ENCODE measurements at regions not wholly inside any gene's neighbourhood (a gene's known extent, or its start where the extent isn't known, plus 50 kb on each side); places are given as distances from the start of the nearest gene placed in this dataset.

DNA sequence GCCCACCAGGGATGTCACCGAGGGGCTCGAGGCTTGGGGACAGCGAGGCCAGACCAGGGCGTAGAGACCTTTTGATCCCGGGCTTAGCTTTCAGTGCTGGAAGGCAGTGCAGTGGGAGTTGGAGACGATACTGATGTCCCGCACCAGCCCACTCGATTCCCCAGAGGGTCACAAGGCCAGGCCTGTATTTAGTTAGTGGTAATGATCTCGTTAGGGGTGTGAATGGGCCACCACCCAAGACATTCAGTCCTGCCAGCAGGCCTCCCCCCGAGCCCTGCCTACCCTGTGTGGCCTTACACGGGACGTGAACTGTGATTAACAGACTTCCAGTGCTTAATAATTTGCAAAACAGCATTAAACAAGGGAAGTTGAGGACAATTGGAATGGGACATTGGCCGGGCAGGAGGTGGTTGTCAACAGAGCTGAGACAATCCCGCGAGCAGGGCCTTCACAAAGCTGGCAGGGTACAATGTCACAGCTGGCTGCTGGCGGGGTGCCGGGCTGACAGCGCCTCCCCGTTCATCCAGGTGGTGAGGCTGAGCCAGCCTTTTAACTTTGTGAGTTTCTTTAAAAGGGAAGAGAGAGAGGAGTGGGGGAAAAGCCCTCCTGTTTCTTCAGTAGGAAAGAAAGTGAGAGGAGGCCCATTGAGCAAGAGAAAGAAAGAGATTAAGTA is 175.3 kb upstream of the RALGAPA2 start:
- no peak for DNase-seq (ENCODE audit: low read depth)

DNA sequence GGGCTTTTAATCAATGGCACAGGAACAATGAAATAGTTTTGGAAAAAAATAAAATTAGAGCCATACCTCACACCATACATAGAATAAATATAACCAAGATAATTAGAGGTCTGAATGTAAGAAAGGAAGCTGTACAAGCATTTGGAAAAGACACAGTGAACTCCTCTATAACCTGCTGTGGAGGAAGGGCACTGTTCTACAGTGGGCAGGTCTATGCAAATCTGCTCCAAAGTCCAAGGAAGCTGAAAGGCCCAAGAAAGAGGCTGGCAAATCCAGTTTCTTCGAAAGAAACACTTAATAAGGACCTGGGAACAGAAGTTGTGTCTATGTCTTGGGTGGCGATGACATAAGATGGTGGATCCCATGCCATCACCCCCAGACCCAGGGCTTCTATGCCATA is 169.4 kb upstream of the RALGAPA2 start:
- no peak for DNase-seq (ENCODE audit: low read depth)

- DNase-seq (ENCODE audit: low read depth) = no peak
Measured at GRCh38 chr20:20877079-20877478, 164.6 kb upstream of the RALGAPA2 start.

- DNase-seq (ENCODE audit: low read depth) = no peak
Measured at GRCh38 chr20:20875716-20876115, 163.3 kb upstream of the RALGAPA2 start.

GRCh38 chr20:20872428-20872827 is 160.0 kb upstream of the RALGAPA2 start:
- DNase-seq (ENCODE audit: low read depth) = no peak

- no peak for DNase-seq (ENCODE audit: low read depth)
Measured at GRCh38 chr20:20869161-20869775, 156.8 kb upstream of the RALGAPA2 start.

DNA sequence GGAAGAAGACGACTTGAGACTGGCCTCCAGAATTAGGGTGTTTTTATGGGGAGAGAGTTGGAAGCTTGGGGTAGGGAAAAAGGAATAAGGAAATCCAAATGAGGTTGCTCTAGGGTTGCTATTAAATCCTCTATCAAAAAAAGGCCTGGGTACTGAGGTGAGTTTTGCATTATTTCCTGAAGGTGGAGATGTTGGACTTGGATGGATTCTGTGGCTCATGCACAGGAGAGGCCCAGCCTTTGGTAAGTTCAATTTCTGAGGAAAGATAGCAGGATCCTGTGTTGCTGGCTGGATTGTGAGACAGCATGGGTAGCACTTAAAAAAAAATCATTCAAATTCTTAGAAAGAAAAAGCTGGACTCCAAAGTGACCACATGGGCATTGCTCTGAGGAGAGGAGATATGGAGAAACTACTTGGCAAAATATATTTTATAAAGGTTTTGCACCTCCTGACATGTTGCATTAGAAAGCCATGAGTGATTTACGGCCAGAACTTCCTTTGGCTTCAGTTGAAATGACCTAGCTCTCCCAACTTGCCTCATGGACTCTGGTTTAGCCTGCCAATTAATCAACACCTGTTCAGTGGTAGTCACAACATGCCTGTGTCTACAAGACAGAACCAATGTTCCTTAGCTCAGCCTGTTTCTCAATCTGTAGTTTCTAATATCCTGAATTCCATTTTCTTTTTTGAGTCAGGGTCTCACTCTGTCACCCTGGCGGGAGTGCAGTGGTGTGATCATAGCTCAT is 152.1 kb upstream of the RALGAPA2 start:
- DNase-seq (ENCODE audit: low read depth) = no peak

- DNase-seq (ENCODE audit: low read depth) = peak; percentile 55
Measured at GRCh38 chr20:20860078-20860806, 147.8 kb upstream of the RALGAPA2 start.

GRCh38 chr20:20859510-20859909 is 147.1 kb upstream of the RALGAPA2 start:
- DNase-seq (ENCODE audit: low read depth) = no peak

DNA sequence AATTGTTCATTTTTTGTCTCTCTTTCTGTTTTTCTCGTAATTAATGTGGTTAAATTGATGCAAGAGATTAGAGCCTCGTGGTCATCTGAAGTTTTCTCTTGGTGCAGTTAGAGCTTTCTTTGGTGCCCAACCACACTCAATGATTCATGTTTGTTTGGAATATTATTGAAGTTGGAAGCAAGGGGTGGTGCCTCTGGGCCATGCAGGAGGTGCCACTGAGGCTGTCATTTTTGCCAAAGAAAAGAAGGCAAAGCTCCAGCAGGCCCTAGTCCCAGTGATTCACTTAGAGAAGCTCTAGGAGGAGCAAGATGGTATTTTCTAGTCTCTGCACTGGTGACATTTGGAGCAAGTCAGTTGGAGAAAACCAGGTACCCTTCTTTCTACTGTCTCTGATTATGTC is 144.5 kb upstream of the RALGAPA2 start:
- no peak for DNase-seq (ENCODE audit: low read depth)

DNA sequence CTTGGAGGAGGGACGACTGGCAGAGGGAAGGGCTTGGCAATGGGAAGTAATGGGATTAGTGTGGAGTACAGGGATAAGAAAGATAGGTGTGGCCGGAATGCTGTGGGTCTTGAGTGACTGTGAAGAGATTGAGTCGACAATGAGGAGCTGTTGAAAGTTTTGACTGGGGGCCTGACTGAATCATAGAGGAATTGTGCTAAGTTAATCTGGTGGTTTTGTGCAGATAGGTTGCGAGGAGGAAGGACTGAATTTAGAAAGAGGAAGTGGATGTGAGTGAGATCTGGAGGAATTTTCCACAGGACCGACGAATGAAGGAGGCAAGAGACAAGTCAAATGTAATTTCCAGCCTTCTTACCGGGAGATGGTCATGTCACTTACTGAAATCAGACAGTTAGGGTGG is 143.9 kb upstream of the RALGAPA2 start:
- DNase-seq (ENCODE audit: low read depth) = no peak

DNA sequence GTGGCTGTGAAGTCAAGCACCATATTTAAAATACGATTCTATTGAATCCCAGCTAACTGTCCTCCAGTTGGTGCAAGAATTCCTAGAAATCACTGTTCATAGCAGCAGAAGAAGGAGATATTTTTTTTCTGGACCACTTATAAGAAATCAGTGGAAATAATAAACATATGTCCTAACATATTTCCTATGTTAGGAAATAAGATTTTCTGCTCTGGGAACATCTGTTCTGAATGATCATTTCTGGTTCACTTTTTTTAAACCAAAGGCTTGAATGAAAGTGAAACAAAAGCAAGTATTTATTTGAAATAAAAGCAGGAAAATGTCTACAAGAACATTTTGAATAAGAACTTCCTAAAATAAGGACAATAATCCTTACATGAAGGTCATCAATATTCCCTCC is 138.9 kb upstream of the RALGAPA2 start:
- no peak for DNase-seq (ENCODE audit: low read depth)

- DNase-seq (ENCODE audit: low read depth) = no peak
Measured at GRCh38 chr20:20850407-20850806, 138.0 kb upstream of the RALGAPA2 start.

DNA sequence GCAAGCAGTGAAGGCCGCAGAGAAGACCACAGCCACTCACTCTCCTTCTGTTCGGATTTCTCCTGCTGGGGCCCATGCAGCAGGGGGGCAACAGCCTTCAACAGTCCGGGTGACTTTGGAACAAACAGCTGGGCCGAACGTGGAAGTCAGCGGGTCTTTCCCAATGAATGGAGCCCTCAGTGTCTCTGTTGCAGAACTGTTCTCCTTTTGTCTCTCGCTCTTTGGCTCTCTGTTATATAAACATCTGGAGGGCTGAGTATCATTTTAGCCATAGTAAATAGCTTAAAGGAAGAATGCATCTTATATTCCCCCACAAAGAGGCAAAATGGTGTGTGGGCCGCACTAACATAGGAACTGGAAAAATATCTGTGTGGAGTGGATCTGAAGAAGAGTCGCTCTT is 136.7 kb upstream of the RALGAPA2 start:
- DNase-seq (ENCODE audit: low read depth) = no peak

GRCh38 chr20:20847814-20848213 is 135.4 kb upstream of the RALGAPA2 start:
- no peak for DNase-seq (ENCODE audit: low read depth)

DNA sequence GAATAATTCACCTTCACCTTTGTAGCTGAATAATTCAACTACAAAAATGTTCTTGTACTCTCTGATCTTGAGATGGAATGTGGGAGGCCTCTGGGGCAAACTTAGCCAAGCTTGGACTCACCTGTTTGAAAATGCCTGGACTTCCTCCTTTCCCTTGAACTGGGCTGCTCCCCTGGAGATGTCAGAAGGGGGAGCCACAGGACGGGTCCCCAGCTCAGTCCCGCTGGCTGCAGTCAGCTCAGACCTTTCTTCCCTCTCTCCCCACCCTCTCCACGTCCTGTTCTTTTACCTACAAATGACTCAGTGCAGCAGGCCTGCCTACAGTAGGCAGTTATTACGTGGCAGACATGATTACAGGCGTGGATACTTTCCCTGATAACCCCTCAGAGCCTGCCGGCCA is 131.5 kb upstream of the RALGAPA2 start:
- DNase-seq (ENCODE audit: low read depth) = no peak

DNA sequence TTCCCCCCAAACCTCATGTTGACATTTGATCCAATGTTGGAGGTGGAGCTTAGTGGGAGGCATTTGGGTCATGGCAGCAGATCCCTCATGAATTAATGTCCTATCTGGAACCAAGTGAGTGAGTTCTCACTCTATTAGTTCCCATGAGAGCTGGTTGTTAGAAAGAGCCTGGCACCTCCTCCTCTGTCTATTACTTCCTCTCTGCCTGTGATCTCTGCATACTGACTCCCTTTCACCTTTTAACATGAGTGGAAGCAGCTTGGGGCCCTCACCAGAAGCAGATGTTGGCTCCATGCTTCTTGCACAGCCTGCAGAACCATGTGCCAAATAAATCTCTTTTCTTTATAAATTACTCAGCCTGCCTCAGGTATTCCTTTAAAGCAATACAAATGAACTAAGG is 127.3 kb upstream of the RALGAPA2 start:
- DNase-seq (ENCODE audit: low read depth) = no peak

DNA sequence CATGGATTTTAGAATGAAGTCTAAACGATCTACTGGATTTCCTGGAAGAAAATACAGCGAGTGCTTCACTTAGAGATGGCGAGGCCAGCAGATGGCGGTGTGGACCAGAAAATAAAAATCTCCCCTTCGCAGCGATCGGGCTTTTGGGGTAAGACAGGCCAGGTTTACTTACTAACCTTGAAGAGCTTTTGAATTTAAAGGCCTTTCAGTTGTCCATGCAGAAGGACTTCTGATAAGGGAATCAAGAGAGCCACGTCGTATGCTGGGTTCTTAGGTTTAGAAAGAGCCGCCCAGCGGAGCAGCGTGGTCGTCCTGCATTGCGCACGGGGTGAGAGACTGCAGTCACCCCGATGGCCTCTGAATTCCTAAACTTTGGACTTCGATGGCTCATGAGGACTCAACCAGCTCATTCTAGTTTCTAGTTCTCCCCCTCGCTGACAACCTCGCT is 125.2 kb upstream of the RALGAPA2 start:
- DNase-seq (ENCODE audit: low read depth) = peak; percentile 38

GRCh38 chr20:20836836-20837235 is 124.4 kb upstream of the RALGAPA2 start:
- DNase-seq (ENCODE audit: low read depth) = no peak

GRCh38 chr20:20835897-20836296 is 123.5 kb upstream of the RALGAPA2 start:
- no peak for DNase-seq (ENCODE audit: low read depth)

DNA sequence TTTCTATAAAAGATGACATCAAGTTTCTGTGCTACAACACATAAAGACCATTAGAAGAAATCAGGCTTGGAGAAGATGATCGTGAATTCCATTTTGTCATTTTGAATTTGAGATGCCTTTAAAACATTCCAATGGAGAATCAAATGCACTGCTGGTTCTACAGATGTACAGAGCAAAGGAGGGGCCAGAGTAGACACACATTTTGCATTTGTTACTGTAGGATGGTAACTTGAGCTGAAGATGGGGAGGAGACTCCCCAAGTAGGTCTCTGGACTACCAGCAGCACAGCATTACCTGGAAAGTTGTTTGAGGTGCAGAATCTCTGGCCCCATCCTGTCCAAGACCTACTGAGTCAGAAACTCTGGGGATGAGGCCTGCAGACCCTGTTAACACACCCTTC is 121.6 kb upstream of the RALGAPA2 start:
- DNase-seq (ENCODE audit: low read depth) = no peak

DNA sequence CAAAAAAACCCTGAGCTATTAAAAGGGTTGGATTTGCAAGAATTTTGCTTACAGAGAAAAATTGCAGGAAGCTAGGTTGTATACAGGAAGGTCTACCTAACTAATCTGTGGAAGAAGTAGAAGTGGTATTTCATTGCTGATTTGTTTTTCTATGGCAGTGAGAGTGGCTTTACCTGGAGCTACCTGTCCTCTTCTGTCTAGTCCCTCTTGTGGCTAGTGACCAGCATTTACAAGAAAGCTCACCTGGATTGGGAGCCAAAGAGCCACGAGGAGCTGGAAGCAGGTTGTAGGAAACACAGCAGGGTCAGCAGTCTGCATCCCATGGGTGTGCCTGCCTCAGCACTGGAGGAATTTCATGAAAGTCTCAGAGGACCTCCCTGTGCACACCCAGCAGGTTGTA is 120.3 kb upstream of the RALGAPA2 start:
- DNase-seq (ENCODE audit: low read depth) = no peak

Measured in forelimb muscle (tissue), 1 donor.